ENCODE measurements at regions not wholly inside any gene's neighbourhood (a gene's known extent, or its start where the extent isn't known, plus 50 kb on each side); places are given as distances from the start of the nearest gene placed in this dataset.
"Not testable (repeated sequence)": the region's sequence is repeated elsewhere in the genome, so short reads cannot be mapped to it uniquely, and the experiment has no call there.

DNA sequence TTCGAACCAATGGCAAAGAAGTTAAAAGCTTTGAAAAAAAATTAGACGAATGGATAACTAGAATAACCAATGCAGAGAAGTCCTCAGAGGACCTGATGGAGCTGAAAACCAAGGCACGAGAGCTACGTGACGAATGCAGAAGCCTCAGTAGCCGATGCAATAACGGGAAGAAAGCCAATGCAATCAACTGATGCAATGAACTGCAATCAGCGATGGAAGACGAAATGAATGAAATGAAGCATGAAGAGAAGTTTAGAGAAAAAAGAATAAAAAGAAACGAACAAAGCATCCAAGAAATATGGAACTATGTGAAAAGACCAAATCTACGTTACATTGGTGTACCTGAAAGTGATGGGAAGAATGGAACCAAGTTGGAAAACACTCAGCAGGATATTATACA lies 52.6 kb upstream of the MRPS30 start:
- DNase-seq, result not testable (repeated sequence)

DNA sequence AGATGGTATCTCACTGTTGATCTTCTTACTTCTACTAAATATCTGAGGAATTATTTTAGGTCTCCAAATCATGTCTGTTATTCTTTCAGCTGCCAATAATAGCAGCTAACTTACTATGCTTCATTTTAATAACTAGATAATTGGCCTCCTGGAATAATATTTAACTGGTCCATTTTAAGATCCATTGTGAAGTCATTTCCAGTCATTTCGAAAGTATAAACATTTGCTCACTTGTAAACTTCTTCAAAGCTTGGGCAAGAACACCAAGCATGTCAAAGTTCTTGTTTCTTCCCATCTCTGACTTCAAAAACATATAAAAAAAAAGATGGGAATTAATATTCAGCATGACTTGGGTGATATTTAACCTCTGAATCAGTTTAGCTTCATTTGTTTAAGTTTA lies 61.4 kb upstream of the MRPS30 start:
- DNase-seq, result no peak

DNA sequence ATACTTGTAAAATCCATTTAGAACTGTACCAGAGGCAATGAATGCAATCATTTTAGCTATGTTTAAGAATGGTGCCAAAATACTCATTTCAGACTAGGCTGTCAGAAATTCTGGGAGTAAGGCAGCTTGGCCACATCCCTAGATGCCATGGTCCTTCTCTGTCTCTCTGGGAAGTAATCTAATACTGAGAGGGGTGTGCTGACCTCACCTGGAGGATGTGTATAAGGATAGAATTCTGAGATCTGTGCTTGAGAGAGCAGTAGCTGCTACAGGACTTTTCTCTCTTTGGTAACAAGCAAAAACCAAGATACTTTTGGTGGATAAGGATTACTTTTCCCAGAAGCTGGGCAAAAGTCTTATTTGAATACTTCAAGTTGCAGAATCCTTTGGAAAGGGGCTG lies 68.1 kb upstream of the MRPS30 start:
- no peak for DNase-seq

DNA sequence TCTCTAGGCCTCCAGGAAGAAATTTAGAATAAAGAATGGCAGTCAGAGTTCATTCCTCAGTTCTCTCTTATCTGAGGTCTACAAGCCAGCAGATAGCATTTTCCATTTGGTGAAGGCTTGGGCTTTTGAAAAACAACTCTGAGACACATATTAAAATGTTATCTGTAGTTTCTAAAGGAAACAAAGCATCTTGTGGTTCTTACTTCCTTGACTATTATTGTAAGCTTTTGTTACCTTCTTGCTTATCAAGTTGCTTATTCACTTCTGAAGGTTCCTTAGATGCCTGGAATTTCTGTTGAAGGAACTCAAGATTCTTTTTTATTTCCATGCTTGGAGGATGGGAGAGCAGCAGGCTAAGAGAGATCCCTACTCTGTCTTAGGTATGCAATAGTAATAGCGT lies 79.2 kb upstream of the MRPS30 start:
- DNase-seq, result no peak

DNA sequence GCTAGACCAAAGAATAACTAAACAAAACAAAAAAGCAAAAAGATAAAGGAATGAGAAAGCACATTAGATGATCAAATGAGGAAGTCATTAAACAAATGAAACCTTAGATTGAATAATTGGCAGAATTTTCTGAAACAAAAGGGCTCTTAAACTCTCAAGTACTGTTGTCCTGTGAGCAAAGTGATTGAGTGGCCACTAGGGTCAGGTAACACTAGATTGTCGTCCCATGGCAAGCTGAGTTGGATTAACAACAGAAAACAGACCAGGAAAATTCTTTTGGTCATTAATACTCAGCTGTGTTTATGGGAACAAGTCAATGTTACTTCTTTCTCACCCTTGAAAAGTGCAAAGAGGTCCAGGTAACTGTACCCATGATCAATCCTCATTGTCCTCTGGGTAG lies 81.6 kb upstream of the MRPS30 start:
- no peak for DNase-seq

DNA sequence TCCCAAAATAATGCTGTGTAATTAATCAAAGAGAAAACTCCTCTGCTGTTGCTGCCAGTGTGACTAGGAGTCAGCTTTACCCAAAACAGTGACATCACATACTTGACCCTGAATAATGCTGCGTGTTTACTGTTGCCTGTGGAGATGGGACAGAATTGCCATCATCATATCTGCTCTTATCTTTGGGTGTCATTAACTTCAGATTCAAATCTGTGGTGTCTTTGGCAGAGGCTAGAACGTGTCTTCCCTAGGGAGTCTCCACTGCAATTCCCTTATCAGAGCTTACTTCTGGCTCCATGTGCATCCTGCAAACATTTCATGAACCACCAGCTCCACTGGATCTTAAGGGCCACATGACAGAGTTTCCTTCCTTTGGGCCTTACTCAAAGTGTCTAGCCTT lies 88.9 kb upstream of the MRPS30 start:
- no peak for DNase-seq

DNA sequence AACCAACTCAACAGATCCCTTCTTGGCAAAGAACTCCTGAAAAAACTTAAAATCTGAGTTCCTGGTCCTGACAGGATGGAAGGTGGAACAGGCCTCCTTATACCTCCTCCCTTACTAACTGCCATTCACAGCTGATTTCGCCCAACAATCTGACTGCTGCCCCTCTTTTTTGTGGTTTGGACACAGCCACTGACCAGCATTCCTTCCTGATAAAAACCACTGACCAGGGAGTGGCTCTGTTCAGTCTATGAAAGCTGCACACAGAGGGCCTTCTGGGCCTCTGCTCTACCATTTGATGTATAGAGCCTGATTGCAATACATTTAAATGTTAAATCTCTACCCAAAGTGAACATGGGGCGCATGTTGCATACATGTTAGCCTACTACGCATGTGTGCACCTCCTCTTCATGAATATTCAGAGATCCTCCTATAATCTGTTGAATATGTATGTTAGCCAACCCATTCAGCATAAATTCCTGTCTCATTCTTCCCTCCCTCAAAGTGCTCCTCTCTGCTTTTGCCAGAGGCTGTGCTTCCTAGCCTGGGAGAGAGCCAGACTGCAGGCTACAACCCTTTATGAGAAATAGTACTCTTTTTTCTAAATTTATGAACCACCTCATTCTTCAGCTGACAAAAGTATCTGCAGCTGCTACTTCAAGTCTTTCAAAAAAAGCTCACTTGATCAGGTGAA lies 93.7 kb upstream of the MRPS30 start:
- DNase-seq, result no peak

DNA sequence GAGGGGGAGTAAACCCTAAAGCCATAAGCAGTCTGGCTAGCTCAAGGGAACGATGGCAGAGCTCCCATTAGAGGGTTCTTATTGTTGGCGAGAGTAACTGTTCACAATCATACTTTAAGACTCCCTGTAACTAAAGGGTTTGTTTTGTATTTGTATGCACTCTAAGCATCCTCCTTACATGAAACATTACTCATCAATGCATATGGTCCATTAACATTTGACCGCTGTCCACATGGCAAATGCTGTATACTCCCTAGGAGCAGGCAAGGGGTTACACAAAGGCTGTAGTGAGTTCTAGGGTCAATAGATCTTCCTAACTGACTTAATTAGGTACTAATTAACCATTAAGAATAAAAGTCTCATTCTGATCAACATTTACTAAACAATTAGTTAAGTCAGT lies 95.3 kb upstream of the MRPS30 start:
- no peak for DNase-seq

DNA sequence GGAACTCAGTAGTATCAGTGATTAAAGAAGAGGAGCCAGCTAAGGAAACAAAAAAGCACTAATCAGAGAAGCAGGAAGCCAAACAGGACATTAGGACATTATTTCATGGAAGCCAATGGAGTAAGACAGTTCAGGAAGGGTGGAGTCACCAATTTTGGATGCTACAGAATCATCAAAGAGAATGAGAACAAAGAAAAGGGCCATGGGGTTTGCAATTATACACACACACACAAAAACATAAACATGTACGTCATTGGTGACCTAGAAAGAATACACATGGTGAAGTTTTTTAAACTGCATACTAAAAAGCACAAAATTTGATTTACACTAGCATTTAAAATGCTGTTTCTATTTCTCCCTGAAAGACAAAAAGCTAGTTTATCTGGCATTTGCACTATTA lies 96.8 kb upstream of the MRPS30 start:
- no peak for DNase-seq

DNA sequence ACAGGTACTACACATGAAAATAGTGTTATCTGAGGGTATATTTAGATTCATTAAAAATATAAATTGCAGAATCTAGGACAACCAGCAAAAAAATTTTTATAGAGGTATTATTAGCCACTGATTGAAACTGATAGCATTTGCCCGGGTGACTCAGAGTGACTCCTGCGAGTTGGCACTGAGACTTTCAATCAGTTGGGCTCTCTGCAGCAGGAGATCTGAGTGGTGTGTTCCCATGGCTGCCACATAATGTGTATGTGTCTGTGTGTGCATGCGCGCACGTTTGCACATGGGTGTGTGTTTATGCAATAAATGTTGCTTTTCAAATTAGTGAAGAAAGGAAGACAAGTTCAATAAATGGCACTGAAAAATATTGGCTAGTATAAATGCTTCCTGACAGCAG lies 100.1 kb upstream of the MRPS30 start:
- DNase-seq, result no peak

DNA sequence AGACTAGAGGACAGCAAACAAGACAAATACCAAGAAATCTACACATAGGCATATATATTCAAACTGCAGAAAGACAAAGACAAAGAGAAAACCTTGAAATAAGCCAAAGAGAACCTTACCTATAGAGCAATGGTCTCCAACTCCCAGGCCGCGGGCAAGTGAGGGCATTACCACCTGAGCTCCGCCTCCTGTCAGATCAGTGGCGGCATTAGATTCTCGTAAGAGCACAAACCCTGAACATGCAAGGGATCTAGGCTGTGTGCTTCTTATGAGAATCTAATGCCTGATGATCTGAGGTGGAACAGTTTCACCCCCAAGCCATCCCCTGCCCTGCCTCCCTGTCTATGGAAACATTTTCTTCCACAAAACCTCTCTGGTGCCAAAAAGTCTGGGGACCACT lies 101.0 kb upstream of the MRPS30 start:
- no peak for DNase-seq

DNA sequence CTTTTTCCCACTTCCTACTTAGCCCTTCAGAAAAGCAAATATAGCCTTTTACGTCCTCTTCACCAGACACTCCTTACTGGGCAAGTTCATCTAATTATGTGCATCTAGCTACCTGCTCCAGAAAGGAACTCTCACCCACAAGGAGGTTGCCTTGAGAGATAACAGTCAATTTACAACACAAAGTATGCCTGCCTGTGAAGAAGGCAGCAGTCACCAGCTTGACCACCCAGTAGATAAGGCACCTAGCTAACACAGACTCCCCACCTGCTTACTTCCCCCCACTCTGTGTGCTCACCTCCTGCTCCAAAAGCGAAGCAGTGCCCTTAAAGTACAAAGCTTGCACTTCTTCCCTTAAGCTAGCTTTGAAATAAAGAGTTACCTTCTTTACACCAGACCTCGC lies 111.7 kb upstream of the MRPS30 start:
- DNase-seq, result no peak

DNA sequence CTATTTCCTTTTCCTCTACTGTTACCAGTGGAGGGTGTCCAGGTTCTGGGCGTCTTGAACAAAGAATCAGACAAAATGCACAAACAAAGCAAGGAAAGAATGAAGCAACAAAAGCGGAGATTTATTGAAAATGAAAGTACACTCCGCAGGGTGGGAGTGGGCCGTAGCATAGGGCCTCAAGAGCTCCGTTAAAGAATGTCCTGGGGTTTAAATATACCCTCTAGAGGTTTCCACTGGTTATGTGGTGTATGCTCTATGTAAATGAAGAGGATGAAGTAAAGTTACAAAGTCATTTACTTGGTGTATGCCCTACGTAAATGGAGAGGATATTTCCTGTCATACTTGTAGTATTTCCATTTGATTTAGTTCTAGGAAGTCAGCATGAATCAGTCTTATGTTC lies 113.5 kb upstream of the MRPS30 start:
- DNase-seq, result no peak

DNA sequence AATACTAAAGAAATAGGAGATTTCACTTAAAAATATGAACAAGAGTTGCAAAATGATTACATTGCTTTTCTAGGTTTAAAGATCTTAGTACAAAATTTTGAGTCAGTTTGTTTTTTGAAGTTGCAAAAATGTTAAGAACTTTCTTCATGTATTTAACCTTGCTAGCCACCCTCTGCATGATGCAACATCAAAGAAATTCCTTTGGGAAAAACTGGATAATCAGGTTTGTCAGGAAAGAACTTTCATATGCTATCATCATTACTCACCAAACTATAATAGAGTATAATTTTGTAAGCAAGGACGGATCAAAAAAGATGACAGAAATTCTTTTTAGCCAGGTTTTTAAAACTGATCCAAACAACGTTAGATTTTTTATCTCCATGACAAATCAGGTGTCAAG lies 116.9 kb upstream of the MRPS30 start:
- no peak for DNase-seq

DNA sequence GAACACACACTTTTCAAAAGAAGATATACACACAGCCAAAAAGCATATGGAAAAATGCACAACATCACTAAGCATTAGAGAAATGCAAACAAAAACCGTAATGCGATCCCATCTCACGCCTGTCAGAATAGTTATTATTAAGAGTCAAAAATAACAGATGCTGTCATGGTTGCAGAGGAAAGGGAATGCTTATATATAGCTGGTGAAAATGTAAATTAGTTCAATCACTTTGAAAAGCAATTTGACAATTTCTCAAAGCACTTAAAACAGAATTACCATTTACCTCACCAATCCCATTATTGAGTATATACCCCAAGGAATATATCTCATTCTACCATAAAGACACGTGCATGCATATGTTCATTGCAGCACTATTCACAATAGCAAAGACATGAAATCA lies 126.8 kb upstream of the MRPS30 start:
- no peak for DNase-seq

DNA sequence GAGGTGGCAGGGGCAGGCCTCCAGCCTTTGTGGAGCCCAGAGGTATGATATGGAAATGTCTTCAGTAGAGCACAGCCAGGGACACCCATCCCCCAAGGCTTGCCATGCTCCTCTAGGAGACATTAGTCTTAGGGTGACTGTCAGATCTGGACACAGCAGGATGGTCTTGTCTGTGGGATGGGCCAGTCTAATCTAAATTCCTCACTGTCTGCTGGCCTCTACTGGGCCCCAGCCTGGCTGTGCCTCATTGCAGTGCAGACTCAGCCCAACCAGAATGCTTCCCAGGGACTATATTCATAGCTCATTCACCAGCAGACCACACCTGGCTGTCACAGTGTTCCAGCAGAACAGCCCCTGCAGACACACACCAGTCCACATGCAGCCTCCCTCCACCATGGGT lies 129.5 kb upstream of the MRPS30 start:
- no peak for DNase-seq

DNA sequence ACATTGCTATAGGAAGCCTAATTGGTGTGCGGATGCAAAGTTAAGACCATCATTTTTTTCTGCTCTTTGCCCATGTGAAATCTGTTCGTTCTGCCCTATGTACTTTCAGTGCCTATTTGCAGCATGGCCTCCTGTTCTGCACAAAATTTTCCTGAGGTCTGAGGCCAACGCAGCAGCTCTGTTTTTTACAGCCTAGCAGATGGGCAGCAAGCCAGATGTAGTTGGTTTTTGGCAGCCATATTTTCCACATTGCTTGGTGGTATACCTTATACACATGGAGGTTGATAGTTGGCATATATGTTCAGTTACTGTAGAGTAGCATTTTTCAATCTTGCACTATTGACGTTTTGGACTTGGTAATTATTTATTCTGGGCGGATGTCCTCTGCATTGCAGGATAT lies 133.5 kb upstream of the MRPS30 start:
- no peak for DNase-seq

DNA sequence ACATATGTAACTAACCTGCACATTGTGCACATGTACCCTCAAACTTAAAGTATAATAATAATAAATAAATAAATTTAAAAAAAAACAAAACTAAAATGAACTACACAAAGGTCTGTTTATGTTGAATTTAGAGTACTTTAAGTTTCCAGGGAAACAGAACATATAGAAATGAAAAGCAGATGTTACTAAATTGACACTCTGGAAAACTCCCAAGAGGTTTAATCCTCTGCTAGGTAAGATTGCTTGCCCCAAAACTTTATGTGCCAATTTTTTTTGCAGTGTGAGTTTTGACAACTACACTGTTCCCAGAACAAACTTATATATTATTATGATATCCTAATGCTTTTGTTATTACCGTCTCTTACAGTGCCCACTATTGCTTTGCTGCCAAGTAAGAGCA lies 134.3 kb upstream of the MRPS30 start:
- DNase-seq, result no peak

DNA sequence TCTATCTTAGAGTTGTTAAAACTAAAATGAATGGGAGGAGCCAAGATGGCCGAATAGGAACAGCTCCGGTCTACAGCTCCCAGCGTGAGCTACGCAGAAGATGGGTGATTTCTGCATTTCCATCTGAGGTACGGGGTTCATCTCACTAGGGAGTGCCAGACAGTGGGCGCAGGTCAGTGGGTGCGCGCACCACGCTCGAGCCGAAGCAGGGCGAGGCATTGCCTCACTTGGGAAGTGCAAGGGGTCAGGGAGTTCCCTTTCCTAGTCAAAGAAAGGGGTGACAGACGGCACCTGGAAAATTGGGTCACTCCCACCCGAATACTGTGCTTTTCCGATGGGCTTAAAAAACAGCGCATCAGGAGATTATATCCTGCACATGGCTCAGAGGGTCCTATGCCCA lies 140.3 kb upstream of the MRPS30 start:
- not testable (repeated sequence) for DNase-seq

DNA sequence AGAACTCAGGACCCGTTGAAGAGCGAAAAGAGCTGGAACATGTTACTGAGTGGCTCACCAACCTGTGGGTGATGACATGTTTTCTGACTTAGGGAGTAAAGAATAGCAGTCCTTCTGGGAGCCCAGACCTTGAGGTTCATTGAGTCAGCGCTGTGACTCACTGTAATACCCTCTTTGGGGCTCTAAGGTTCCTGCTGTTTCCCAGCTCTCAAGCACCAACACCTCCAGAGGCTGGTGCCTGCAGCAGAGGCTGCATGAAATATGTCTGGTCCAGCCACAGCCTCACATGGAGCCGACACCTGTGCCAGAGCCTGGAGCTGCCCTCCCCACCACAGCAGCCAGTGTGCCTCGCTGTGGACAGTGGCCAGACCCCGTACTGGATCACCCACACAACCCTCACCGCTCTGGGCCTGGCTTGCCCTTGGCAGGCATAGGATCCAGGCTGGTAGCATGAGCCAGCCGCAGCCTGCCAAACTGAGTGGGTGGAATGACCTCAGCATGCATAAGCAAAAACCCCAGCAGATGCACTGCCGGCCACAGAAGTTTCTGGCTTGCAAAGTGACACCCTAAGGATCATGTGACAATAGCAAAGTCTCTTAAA lies 143.5 kb upstream of the MRPS30 start:
- DNase-seq, result no peak

DNA sequence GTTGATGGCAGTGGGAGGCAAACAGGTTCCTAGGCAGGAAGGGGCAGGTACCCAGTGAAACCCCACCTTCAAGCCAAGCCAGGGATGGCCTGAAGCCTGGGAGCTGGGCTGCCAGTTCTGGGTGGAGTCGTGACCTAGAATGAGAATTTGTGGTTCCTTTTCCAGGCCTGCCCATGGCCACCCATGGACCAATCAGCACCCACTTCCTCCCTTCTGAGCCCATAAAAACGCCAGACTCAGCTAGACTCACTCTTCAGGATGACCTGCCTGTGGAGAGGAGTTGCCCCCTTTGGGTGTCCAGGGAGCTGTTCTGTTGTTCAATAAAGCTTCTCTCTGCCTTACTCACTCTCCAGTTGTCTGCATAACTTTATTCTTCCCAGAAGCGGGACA lies 144.0 kb upstream of the MRPS30 start:
- no peak for DNase-seq

DNA sequence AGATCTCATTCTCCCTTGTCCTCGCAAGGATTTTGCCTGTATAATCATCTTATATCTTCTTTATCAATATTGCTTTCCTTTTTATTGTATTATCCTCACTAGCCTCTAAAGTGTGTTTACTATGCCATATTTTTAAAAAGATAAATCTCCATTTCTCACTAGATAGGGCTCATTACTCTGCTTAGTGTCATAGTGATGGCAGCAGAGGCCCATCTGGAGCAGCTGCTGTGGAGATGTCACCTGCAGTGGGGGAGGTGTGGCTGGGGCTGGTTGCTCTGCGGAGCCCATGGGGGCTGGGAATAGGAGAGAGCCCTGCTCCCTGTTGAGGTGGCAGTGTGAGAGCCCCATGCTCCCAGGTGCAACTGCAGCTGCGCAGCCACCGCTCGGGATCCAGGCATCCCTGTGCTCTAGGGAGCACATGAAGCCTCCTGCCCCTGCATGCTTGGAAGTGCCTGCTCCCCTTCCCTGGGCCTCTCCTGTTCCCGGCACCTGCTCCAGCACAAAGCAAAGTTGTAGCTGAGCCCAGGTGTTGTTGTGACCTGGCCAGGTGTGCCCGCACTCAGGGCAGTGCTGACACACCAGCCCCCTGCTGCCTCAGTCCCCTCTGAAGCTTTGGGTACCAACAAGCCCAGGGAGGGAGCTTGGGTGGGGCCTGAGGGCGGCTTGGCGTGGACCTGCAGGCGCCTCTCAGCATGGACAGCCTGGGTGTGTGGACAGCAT lies 144.6 kb upstream of the MRPS30 start:
- no peak for DNase-seq

DNA sequence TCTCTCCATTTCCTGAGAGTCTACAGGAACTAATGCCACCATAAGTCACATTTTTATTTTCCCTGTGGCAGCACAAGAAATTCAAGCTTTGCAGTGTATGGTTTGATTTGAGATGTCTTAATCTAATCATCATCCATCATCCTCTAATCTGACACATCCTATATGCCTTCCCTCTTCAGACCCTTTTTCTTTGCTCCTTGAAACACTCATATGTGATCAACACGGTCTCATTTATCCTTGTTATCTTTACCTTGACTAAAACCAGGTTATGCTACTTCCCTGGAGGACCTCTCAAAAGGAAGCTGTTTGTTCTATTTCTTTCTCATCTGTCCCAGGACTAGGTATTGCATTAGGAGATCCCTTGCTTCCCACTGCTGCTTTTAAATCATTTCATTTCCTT lies 146.9 kb upstream of the MRPS30 start:
- DNase-seq, result no peak

DNA sequence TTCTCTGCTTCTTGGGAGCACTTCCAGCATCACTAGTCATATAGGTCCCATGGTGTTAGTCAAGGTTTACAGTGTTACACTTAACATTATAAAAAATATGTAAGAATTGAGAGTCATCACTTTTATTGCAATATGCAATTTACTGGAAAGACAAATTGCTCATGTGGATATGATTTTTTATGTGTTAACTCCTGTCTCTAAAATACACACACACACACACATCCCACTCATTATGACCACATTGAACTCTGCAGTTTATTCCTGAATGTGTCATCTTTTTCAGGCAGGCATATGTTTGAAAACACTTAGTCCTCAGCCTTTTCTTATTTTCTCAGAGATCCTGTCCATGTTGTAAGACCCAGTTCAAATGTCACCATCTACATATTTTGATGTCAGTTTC lies 148.5 kb upstream of the MRPS30 start:
- DNase-seq, result no peak

DNA sequence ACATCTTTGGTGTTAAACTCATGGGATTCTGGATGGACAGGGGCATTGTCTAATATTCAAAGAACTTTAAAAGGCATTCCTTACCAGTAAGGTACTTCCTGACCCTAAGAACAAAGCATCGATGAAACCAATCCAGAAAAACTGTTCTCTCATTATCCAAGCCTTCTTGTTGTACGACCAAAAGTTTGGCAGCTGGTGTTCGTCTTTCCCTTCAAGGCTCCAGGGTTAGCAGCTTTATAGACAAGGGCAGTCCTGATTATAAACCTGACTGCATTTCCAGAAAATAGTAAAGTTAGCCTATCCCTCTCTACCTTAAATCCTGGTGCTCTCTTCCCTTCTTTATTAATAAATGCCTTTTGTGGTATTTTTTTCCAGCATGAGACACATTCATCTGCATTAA lies 149.4 kb upstream of the MRPS30 start:
- DNase-seq, result no peak
